Thyroid gland (tissue), 4 donors: ENCODE measurements at regions not wholly inside any gene's neighbourhood (a gene's known extent, or its start where the extent isn't known, plus 50 kb on each side); places are given as distances from the start of the nearest gene placed in this dataset.

Experiments used
- DNase-seq, 2 donors: peaks; one replicate each; pipeline ENCODE4 v3.0.0-alpha.2; 2019
- H3K27ac ChIP-seq, 3 donors: fragments of 200-600 bp; sonication (generic); 1 replicate in 2 of 3; 2 replicates in 1 of 3; pipeline ENCODE4 v1.5.1; 2016 to 2019; ENCODE audit warnings: mild to moderate bottlenecking in 1 of 3, moderate library complexity in 1 of 3
- H3K27me3 ChIP-seq: fragments of 200-600 bp; sonication (generic); one replicate; pipeline ENCODE4 v1.5.1; 2019
- H3K36me3 ChIP-seq, 2 donors: fragments of 200-600 bp; sonication (generic); one replicate each; pipeline ENCODE4 v1.5.1; 2016 to 2019
- H3K4me1 ChIP-seq, 2 donors: fragments of 200-600 bp; sonication (generic); one replicate each; pipeline ENCODE4 v1.5.1; 2017 to 2019
- H3K4me3 ChIP-seq, 3 donors: fragments of 200-600 bp; sonication (generic); replicated peaks in 1 of 3; 1 replicate in 2 of 3; 2 replicates in 1 of 3; pipeline ENCODE4 v1.5.1; 2016; ENCODE audit warnings: mild to moderate bottlenecking in 1 of 3
- H3K9me3 ChIP-seq: fragments of 200-600 bp; sonication (generic); one replicate; pipeline ENCODE4 v1.5.1; 2017
- CTCF ChIP-seq, 6 experiments: fragments of 200-600 bp in 3 of 6; fragments of 450-650 bp in 3 of 6; sonication (generic) in 3 of 6; IDR thresholded peaks; one replicate each; pipeline ENCODE4 v1.5.1; 2016 to 2019; ENCODE audit warnings: antibody characterized with exemption in 6 of 6, mild to moderate bottlenecking in 2 of 6, inconsistent platforms in 1 of 6, moderate library complexity in 1 of 6
- POLR2A ChIP-seq, 2 donors: fragments of 450-650 bp; IDR thresholded peaks; one replicate each; pipeline ENCODE4 v1.6.1; 2017; ENCODE audit warnings: antibody characterized with exemption in 2 of 2, mild to moderate bottlenecking in 2 of 2, moderate library complexity in 1 of 2
- WGBS, 2 donors: methylation state at CpG; one replicate each; pipeline ENCODE4 v1.1.5; 2017; 5-methylcytosine and 5-hydroxymethylcytosine counted together
- intact Hi-C: fragments of 100-400 bp; cut with DNase I; formaldehyde crosslinking; loops from one replicate; pipeline ENCODE4 v1.15.1; 2023

DNA sequence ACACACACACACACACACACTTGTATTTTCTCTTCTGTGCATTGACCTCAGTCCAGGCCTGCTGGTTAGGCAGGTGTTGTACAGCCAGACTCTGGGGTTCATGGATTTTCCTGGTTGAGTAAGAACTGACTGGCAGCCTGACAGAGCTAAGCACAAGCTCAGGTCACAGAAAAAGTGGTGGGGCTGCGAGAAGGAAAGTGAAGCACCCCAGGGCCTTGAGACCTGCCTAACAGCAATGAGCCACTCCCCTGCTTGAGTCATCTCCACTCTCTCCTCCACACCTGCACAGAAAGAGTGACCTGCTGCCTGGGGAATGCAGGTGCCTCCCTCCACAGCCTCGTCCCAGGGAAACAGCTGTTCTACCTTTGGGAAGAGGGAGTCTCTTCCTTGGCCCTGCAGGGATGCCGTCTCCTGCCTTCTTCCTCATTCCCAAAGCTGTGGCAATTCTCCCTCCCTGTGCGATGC is 91.4 kb upstream of the LGALSL start:
- TF ChIP-seq POLR2A (IDR thresholded peaks at IDR 0.05) (no peak), CTCF (IDR thresholded peaks at IDR 0.05) (no peak)
- no peak for DNase-seq

DNA sequence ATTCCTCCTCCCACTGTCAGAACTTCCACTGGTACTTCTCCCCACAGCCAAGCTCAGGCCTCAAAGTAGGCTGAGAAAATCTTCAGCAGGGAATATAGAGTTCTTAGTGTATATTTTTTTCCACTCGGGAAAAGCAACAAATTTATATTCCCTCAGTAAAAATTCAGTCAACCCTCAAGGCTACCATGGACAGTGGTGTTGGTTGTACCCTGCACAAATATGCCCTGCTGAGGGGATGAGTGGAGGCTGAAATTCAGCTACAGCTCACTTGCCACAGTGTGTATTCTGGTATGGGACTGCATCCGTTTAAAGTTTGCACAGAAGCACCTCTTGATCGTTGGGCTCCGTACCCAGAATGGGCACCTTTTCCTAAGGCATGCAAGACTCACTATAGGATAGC is 90.8 kb upstream of the LGALSL start:
- Histone ChIP-seq H3K4me1 (peaks cover 0 to 4% of the 10 kb centered on the region in 2 donors), H3K9me3 (no peaks in the 10 kb centered on the region), H3K36me3 (no peaks in the 10 kb centered on the region), H3K4me3 (no peak overlapping the region), H3K27me3 (no peaks in the 10 kb centered on the region), H3K27ac (no peak overlapping the region)
- intact Hi-C loops: no loop called here
- TF ChIP-seq CTCF (IDR thresholded peaks at IDR 0.05): no peak
- no peak for TF ChIP-seq POLR2A (IDR thresholded peaks at IDR 0.05)
- 63 to 72% methylated on average over 4 of the region's 4 CpGs for WGBS, 2 donors
- DNase-seq: no peak

More for the DNA sequence above, 91.4 kb upstream of the LGALSL start:
- Histone ChIP-seq H3K27me3 (no peaks in the 10 kb centered on the region), H3K9me3 (no peaks in the 10 kb centered on the region), H3K27ac (no peak overlapping the region), H3K4me3 (no peak overlapping the region), H3K4me1 (peaks cover 0 to 4% of the 10 kb centered on the region in 2 donors), H3K36me3 (no peaks in the 10 kb centered on the region)
- intact Hi-C loops: no loop called here
- 94 to 96% methylated on average over 4 of the region's 4 CpGs for WGBS, 2 donors

GRCh38 chr2:64363848-64364247 is 90.1 kb upstream of the LGALSL start:
- no peak overlapping the region for H3K27ac ChIP-seq
- intact Hi-C loops: no loop called here

DNA sequence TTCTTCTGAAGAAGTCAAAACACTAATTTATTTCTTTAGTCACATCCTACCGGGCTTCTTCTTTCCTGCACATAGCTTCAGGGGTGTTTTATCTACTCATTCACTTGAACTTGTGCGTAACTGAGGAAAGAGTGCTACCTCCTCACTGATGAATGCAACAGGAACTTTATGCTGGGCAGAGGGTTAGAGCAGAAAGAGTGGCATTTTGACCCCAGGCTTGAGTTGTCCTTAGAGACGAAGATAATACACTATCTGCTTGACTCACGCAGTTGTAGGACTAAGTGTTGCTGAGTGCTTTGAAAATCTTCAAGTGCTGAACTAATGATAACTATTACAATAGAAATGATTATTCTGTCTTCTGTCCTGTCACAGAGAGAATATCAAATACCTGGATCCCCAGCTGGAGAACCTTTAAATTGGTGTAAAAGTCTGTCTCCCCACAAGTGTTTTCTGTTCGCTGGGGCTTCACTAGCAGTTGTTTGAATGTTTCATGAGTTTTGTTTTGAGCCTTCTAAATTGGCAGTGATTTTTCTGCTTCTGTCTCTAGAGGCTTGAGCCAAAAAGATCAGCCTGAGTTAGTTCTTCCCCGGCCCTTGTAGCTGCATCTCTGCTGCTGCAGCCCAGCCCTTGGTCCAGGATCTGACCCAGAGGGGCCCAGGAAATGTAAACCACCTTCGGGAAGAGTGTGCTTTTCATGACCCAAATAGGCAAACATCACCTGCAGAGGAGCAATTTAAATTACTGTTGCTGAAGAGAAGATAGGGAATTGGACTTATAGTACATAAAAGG is 86.3 kb upstream of the LGALSL start:
- H3K4me3 ChIP-seq: no peak overlapping the region
- intact Hi-C loops: no loop called here
- 61 to 84% methylated on average over 7 of the region's 7 CpGs for WGBS, 2 donors
- TF ChIP-seq CTCF (IDR thresholded peaks at IDR 0.05): no peak
- no peak for TF ChIP-seq POLR2A (IDR thresholded peaks at IDR 0.05)
- H3K9me3 ChIP-seq: no peaks in the 10 kb centered on the region
- H3K27ac ChIP-seq: no peak overlapping the region
- H3K27me3 ChIP-seq: no peaks in the 10 kb centered on the region
- no peaks in the 10 kb centered on the region for H3K4me1 ChIP-seq
- no peaks in the 10 kb centered on the region for H3K36me3 ChIP-seq
- no peak for DNase-seq

More at GRCh38 chr2:64363848-64364247, 90.1 kb upstream of the LGALSL start:
- Histone ChIP-seq H3K4me3 (no peak overlapping the region), H3K27me3 (no peaks in the 10 kb centered on the region), H3K9me3 (no peaks in the 10 kb centered on the region), H3K36me3 (no peaks in the 10 kb centered on the region), H3K4me1 (peaks cover 0 to 4% of the 10 kb centered on the region in 2 donors)
- WGBS, 2 donors: 22 to 32% methylated on average over 2 of the region's 2 CpGs
- DNase-seq: no peak
- TF ChIP-seq CTCF (IDR thresholded peaks at IDR 0.05) (no peak), POLR2A (IDR thresholded peaks at IDR 0.05) (no peak)

GRCh38 chr2:64369706-64370105 is 84.3 kb upstream of the LGALSL start:
- Histone ChIP-seq H3K27ac (no peak overlapping the region), H3K4me1 (no peaks in the 10 kb centered on the region), H3K27me3 (no peaks in the 10 kb centered on the region), H3K4me3 (no peak overlapping the region), H3K36me3 (no peaks in the 10 kb centered on the region), H3K9me3 (no peaks in the 10 kb centered on the region)
- DNase-seq: no peak
- WGBS, 2 donors: 88 to 93% methylated on average over 4 to 6 of the region's 7 CpGs
- intact Hi-C loops: no loop called here
- no peak for TF ChIP-seq CTCF (IDR thresholded peaks at IDR 0.05)
- TF ChIP-seq POLR2A (IDR thresholded peaks at IDR 0.05): no peak
